Myocyte (in vitro differentiated cells): ENCODE measurements at regions not wholly inside any gene's neighbourhood (a gene's known extent, or its start where the extent isn't known, plus 50 kb on each side); places are given as distances from the start of the nearest gene placed in this dataset.
A peak's percentile ranks its signal among the peaks of the same experiment; 100 is the strongest.

ENCODE experiments used
- DNase-seq: peaks from one replicate; pipeline ENCODE4 v3.0.0-alpha.2; 2012; ENCODE audit warnings: low read depth

DNA sequence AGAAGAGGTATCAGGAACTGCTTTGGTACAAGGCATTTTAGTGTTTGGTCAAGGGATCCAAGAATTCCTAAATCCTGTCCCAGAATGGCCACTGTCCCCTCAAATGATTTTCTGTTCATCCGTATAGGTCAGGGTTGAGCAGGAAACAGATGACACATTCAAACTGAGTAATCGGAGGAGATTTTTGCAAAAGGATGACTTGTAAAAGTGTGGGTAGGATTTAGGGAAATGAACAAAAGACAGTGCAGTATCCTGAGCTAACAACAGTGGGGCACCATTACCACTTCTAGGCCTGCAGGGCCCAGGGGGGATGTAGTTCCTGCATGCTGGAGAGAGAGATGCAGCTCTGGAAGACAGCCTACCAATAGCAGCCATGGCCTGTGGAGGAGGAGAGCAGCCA lies 290.1 kb downstream of the ZSWIM6 start:
- no peak for DNase-seq

DNA sequence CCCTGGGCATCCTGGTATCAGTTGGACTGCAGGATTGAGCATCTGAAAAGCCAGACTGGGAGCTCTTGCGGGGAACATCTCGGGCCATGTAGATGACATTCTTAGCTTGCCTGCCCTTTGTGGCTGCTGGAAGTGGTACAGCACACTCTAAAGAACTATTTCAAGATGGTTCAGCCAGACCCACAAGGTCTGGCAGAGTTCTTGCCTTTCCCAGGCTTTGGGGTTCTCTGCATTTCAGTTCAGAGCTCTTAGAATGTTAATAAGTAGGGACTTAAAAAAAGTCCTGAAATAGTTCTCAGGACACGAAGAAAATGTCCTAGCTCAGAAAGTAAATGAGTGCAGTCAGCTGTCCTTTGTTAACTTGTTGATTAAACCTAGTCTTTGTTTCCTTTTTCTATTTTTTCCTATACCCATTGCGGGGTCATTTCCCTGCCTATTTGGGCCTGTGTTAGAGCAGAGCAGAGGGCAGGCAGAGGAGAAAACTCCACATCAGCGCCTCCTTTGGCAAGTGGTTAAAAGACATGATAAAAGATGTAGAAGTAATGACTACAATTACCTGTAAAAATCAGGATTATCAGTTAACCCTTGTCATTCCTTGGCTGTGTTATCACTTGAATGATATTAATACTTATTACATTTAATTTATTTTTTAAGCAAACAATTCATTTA lies 291.5 kb downstream of the ZSWIM6 start:
- no peak for DNase-seq

DNA sequence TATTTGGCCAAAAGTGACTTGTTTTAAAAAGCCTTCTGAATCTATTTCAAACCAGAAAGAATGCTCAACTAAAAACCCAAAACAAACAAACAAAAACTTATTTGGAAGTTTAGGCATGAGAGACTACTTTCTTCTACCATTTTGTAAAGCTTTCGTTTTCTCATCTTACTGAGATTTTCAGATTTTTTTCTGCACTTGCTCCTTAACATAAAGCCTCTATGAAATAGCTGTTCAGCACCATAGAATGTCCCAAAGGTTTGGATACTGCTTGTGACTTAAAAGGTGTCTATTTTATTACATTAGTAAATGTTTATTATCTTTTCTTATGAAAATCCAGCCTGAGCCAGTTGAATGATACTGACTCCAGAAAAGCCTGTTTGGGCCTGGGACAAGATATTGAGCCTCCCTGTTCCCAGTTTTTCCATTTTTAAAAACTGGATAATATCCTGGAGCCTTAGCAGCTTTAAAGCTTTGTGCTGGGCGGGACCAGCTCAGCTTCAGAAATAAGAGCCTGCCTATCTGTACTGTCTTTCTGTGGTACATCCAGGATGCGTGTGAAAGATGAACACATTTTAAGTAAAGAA lies 292.6 kb downstream of the ZSWIM6 start:
- no peak for DNase-seq

DNA sequence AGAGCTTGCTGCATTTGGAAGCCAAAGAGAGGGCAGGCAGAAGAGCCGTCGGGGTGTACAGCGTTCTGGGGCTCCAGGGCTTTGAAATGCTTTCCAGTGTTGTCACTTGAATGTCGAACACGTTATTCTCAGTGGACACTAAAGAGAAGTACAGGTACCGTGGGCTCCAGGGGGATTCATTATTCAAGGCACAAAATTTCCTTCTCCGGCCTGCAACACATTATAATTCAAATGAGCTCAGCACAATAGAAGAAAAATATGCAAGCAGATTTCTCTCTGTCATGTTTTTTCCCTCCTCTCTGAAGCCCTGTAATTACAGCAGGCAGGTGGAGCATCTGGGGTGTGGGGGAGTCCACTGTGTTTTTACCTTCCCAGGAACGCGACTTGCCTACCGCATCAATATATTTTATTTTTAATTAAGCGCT lies 293.1 kb downstream of the ZSWIM6 start:
- DNase-seq = no peak

DNA sequence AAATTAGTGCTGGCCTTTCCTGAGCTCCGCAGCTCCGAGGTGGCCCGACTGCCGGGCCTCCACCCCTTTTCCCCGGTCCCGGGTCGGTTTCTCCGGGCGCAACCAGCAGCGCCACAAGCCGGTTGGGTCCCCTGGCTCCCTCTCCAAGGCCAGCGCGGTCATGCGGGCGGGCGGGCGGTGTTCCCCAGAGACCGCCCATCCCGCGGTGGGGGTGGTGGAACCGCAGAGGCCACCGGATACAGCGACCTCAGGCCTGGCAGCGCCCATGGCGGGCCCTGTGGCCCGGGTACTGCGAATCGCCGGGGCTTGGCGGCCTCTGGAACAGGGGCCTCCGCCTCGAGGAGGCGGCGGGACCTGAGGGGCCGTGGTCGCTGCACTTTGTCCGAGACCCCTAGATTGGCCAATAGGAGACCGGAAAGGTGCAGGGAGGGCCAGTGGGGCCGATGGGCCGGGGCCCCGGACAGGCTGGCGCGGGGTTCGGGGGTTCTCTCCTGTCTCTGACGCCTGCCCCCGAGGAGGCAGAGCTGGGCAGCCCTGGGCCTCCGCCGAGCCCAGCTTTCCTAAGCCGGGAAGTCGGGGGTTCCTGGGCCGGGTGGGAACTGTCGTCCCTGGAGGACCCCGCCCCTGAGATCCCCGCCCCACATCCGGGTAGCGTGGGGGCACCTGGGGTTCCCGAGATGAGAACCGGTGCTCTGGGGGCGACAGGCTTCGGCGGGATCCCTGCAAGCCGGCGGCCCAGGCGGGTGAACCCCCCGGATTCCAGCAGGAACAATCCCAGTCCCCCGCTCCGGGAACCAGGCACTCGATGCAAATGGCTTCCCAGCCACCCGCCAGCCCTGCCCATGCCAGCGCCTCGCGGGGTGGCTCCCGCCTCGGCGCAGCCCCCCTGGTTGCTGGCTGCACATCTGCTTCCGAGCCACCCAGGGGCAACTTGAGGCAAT lies 293.9 kb downstream of the ZSWIM6 start:
- DNase-seq = peak; percentile 56

DNA sequence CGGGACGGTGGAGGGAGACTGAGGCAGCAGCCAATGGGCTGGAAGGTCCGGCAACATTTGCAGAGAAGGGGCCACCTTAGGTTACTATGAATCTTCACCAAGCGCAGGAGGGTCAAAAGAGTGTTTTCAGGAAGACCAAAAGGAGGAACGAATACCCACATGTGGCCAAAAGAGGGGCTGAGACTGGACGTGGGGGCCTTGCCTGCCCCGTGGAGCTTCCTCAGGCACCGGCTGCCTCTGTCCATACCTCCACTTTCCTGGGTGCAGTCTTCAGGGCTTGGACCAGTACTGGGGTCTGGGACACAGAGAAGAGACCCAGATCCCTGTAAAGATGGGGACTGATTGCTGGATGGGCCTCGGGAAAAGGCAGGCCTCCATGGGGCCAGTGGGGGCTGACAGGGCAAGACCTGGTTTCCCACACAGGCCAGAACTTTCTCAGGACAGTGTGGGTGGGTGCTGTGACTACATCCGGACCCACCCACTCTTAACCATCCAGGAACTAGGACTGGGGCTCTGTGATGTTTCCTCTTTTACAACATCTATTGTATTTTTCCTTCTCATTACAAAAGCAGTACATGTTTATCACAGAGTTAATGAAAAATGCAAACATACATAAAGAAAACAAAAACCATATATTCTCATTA lies 294.7 kb downstream of the ZSWIM6 start:
- no peak for DNase-seq

DNA sequence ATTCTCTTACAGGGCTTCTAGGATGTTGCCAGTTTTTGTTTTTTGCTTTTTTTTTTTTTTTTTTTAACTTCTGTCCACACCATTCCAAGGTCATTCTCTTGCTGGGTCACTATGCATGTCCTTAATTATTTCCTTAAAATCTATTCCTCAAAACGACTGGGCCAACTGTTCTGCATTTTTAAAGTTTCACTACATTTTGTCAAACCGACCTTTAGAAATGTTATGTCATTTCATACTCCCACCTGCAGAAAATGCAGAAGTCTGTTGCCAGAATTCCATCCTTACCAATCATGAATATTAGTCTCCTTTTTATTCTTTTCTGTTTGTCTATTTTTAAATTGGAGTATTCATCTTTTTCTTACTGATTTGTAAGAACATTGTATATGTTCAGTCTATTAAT lies 295.5 kb downstream of the ZSWIM6 start:
- DNase-seq = no peak

DNA sequence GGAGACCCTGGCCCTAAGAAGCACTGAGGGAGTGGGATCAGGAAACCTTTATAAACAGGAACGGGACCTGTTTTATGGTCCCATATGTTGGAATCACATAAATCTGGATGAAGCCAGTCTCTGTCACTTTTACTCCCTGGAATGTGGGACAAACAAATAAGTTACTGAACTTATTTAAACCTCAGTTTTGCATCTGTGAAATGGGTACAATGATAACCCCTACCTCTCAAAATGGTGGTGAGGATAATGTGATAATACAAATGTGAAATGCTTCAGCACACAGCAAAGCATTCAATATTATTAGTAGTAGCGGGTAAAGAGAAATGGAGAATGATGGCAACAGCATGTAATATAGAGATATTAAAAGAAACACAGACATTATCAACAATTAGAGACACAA lies 298.9 kb downstream of the ZSWIM6 start:
- no peak for DNase-seq

DNA sequence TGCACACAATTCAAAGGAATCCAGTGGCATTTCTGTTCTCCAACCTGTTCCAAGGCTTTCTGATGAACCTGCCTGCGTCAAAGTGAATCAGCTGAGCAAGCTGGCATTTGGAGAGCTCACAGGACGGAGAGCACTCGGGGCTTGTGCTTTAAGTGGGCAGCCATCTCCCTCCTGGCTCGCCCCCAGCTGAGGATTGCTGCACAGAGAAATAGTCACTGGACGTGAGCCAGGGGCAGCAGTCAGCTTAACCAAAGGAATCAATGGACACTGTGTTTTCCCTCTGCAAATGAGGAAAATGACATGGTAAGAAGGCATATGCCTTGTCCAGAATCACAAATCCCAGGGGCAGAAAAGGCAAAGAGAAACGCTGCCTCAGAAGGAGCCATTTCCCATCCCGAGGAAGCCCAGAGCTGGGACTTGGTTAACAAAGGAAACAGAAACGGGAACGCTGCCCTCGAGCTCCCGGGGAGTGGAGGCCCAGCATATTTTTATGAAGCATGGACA lies 299.4 kb downstream of the ZSWIM6 start:
- no peak for DNase-seq

DNA sequence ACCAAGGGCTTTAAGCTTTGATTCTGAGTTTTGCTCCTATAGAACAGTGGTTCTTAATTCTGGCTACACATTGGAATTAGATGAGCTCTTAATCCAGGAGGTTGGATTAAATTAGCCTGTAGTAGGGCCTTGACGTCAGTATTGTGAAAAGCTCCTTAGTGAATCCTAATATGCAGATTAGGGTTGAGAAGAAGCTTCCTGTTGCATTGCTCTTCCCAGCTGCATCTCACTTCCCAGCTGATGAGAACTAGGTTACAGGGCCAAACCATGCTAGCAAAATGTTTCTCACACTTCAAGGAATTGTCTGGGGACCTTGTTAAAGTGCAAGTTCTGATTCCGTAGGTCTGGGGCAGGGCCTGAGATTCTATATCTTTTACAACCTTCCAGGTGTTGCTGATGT lies 300.0 kb downstream of the ZSWIM6 start:
- DNase-seq = no peak

DNA sequence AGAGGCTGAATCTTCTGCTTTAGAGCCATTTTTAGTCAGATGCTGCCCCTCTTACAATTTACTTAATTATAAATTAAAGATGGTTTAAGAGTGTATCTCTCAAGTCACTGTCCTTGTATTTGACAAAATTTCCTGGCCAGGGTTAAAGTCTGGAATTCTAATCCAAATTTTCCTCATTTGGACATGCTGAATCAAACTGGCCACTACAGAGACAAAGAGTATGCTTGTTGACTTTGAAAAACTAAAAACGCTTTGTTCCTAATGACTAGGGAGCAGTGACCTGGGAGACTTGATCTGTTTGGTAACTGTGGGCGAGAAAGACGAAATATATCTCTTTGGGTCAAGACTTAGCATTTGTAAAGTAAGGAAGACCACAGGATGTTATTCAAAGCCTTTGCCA lies 303.2 kb downstream of the ZSWIM6 start:
- DNase-seq = no peak

DNA sequence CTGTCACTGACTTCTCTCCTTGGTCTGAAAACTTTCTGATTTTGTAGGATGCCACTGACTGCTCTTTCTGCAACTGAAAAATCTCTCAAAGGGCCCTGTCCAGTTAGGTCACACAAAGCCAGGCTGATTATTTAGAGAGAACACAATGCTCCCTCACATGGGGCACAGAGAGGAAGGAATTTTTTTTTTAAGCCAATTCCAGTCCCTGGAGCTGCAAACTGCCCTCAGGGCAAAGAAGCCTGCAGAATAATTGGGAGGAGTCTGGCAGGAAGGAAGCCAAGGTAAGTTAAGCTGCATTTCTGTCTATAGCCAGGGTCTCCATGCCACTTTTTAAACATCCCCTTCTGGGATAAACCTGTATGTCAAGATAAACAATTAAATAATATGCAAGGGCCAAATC lies 305.5 kb downstream of the ZSWIM6 start:
- no peak for DNase-seq

DNA sequence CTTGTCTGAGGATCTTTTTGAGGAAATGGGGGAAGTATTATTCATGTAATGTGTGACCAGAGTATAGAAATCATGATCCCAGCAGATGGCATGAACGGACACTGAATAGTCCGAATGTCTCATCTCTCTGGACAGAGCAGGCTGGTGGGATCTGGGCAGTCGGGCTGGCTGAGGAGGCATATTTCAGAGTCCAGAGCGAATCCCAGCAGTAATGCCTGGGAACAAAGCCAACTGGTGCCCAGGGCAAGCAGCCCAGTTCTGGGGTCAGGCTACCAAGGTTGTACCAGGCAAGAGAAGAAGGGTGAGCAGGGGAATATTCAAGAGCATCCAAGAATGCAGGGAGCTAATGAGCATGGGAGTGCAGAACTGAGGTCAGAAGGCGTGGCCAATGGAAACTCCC lies 306.4 kb downstream of the ZSWIM6 start:
- no peak for DNase-seq

DNA sequence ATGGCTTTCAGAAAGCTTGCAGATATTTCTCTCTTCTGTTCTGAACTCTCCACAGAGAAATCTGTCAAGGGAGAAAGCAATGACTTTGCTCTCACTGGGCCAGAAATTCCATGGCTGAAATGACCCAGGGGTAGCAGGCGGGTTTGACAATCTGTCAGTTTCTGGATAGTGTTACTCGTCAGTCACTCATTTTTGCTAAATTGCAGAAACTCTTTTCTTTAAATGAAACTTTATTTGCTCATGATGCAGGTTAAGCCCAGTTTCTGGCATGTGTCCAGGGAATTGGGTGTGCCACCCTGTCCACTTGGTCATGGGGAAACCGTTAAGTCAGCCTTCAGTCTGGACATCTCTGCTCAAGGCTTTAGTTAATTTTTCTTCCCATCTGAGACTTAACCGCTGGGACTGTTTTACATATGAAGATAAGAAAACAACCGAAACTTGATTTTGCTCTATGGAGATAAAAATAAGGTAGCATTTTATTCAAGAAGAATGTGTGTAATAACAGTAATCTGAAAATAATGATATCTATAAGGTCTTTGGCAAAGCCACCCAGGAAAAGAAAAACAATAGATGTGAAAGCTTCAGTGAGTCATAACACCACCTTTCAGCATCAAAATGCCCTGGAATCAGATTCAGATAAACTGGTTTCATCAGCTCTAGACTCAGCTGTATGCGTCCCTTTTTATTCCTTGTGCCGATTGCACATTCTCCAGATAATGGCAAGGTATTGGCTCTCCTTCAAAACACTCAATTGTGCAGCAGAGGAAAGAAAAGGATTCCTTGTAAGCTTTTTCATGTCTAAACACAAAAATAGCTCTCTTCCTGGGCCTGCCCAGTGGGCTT lies 308.3 kb downstream of the ZSWIM6 start:
- no peak for DNase-seq

DNA sequence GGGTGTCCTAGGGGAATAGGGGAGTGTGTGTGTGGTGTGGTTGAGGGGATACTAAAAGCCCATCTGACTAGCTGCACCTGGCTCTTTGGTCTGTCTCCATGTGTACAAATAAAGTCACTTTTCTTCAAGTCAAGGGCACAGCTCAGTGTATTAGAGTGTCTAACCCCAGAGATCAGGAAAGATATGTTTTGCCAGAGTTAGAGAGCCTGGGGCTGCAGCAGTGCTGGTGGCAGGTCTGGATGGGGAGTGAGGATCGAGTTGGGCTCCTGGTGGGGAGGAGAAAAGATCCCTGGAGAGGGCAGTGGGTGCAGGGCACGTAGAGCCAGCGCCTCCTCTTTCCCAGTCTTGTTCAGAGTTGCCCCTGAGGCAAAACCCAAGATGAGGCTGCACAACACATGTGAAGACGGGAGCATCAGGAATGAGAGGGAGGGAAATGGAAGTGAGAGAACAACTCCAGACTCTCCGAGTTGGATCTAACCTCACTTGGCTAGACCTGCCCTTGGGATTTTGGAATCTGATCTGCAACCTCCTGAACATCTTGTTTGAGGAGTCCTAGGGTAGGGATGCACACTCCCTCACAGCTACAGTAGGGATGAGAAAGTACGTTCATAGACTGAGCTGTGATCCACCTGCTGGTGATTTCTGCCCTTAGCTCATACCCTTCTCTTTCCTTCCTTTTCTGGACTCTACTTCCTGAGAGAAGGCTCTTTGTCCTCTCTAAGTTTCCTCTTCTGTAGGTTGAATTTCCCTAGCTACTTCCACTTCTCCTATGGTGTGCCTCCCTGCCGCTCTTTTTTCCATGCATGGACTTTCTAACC lies 309.9 kb downstream of the ZSWIM6 start:
- DNase-seq = no peak

DNA sequence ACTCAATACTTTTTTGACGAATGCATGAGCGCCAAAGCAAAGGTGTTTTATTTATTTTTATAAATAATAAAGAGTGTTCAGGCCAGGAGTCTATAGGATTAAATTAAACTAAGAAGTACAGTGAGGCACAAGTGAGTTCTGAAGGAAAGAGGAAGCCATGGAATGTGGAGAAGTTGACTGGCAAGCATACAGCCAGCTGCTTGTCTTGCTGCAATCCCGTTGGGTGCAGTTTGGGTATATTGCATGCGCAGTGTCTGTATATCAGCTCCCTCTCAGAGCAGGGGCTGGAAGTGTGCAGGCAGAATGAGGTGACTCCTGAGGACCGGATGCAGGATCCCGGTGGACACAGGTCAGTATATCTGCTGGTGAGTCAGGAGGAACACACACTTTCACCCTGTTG lies 315.6 kb downstream of the ZSWIM6 start:
- no peak for DNase-seq

DNA sequence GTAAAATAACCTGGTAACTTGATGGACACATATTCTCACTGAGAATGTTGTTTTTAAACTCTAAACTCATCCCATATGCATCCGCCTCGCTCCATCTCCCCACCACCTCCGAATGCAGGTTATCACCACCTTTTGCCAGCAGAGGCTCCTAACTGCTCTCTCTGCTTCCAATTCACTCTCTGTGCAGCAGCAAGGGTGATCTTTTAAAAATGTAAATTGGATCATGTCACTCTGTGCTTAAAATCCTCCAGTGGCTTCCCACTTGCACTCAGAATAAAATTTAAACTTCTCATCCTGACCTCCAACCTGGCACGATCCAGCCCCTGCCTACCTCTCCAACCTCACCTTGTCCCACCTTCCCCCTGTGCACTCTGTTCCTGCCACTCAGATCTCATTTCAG lies 317.2 kb downstream of the ZSWIM6 start:
- DNase-seq = no peak

DNA sequence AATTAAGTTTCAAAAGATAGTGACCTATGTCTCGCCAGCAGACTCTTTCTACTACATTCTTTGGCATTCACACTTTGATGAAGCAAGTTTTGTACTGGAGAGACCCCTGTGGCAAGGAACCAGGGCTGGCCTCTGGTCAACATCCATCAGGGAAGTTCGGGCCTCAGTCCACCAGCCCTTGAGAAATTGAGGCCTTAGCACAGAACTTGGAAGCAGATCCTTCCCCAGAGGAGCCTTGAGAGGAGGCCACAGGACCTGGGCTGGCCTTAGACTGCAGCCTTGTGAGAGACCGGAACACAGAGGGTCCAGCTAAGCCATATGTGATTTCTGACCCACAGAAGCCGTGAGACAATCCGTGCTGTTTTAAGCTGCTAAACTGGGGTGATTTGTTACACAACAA lies 317.9 kb downstream of the ZSWIM6 start:
- DNase-seq = no peak

DNA sequence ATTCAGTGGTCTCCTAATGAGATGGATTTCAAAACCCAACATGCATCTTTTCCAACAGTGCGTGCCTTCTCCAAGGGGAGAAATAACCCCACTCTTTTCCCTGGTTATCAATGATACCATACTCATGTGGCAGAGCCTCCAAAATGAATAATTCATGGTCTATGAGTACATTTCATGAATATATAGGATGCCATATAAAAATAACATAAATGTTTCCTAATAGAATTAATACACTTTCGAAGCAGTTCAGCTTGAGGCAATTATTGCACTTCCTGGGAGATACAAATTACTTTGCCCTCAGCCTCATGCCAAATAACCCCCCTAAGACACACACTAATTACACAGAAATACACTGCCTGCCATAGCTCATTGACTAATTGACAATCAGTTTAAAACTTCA lies 318.6 kb downstream of the ZSWIM6 start:
- no peak for DNase-seq

DNA sequence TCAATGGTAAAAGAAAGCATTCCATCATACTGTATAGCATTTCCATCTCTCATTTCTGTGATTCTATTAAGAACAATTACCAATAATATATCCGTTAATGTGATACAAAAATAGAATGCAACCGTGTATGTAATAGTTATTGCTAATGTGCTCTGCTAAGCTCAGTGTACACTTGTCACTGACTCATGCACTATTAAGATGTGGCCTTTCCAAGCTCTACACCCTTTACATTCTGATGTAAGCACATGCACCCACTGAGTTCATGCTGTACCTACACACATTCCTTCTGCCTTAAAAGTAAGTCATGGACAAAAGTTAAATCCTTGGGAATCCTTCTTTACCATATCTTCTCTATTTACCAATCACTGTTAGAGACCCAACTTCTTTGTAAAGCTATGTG lies 319.1 kb downstream of the ZSWIM6 start:
- DNase-seq = no peak
